ENCODE measurements at regions not wholly inside any gene's neighbourhood (a gene's known extent, or its start where the extent isn't known, plus 50 kb on each side); places are given as distances from the start of the nearest gene placed in this dataset.

DNA sequence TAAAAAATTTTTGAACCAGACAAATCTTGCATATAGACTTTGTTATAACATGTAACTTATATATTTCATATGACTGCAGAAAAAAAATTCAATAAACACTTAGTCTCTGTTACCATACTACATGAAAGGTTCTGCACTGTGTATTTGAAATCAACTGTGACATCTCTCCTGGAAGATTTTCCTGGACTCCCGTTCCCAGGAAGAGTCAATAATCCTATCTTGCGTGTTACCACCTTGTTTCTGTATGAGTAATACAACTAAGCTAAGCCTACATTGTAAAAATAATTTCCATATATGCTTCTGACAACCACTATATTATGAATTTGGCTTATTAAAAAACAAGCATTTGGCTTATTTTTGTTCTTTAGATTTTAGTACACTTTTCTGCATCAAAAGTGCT, 665.6 kb upstream of the SOX9 start:
- no peak overlapping the region for H3K27ac Mint-ChIP-seq (ENCODE audit: unreplicated experiment)
- peaks cover 4% of the 10 kb centered on the region for H3K9me3 Mint-ChIP-seq (ENCODE audit: low read depth, unreplicated experiment)
- DNase-seq: no peak
- no TSS peak for BruUV-seq (replicated peaks)
- H3K27me3 Mint-ChIP-seq (ENCODE audit: unreplicated experiment): no peaks in the 10 kb centered on the region
- H3K4me3 Mint-ChIP-seq (ENCODE audit: low read depth, unreplicated experiment): no peak overlapping the region
- intact Hi-C loops (cut with micrococcal nuclease; ENCODE audit: unreplicated experiment): no loop called here
- CTCF ChIA-PET: interaction anchor here (0.6 kb wide), 1 partner anchor 467 kb away, joined by 3 read pairs; no protein-coding TSS in a partner anchor
- no peaks in the 10 kb centered on the region for H3K4me1 Mint-ChIP-seq (ENCODE audit: low read depth, unreplicated experiment)
- TF ChIP-seq, protein P1, sequence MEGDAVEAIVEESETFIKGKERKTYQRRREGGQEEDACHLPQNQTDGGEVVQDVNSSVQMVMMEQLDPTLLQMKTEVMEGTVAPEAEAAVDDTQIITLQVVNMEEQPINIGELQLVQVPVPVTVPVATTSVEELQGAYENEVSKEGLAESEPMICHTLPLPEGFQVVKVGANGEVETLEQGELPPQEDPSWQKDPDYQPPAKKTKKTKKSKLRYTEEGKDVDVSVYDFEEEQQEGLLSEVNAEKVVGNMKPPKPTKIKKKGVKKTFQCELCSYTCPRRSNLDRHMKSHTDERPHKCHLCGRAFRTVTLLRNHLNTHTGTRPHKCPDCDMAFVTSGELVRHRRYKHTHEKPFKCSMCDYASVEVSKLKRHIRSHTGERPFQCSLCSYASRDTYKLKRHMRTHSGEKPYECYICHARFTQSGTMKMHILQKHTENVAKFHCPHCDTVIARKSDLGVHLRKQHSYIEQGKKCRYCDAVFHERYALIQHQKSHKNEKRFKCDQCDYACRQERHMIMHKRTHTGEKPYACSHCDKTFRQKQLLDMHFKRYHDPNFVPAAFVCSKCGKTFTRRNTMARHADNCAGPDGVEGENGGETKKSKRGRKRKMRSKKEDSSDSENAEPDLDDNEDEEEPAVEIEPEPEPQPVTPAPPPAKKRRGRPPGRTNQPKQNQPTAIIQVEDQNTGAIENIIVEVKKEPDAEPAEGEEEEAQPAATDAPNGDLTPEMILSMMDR (IDR thresholded peaks at IDR 0.05; ENCODE audit: unreplicated experiment): no peak
- H3K36me3 Mint-ChIP-seq (ENCODE audit: insufficient read depth, unreplicated experiment): no peaks in the 10 kb centered on the region

DNA sequence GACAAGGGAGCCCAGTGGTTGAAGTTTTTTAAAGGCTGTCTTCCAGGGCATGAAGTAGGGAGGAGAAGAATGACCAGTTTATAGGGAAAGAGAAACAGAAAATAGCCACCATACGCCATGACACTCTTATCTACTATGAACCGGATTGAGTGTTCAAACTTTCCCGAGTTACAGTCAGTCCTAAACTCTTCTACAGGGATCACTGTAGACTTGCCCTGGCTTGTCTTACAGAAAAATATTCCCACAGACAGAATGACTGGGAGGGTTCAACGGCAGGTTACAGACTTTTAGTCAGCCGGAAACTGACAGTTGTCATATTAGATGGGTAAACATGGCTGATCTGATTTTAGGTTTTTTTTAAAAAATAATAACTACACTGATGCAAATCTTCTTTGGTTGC, 662.5 kb upstream of the SOX9 start:
- TF ChIP-seq, protein P1 (IDR thresholded peaks at IDR 0.05; ENCODE audit: unreplicated experiment): no peak
- H3K36me3 Mint-ChIP-seq (ENCODE audit: insufficient read depth, unreplicated experiment): no peaks in the 10 kb centered on the region
- no peaks in the 10 kb centered on the region for H3K4me1 Mint-ChIP-seq (ENCODE audit: low read depth, unreplicated experiment)
- H3K27ac Mint-ChIP-seq (ENCODE audit: unreplicated experiment): no peak overlapping the region
- no peak for DNase-seq
- BruUV-seq (replicated peaks): no TSS peak
- CTCF ChIA-PET: no interaction called here
- peaks cover 5% of the 10 kb centered on the region for H3K9me3 Mint-ChIP-seq (ENCODE audit: low read depth, unreplicated experiment)
- intact Hi-C loops (cut with micrococcal nuclease; ENCODE audit: unreplicated experiment): no loop called here
- H3K27me3 Mint-ChIP-seq (ENCODE audit: unreplicated experiment): no peaks in the 10 kb centered on the region
- H3K4me3 Mint-ChIP-seq (ENCODE audit: low read depth, unreplicated experiment): no peak overlapping the region

DNA sequence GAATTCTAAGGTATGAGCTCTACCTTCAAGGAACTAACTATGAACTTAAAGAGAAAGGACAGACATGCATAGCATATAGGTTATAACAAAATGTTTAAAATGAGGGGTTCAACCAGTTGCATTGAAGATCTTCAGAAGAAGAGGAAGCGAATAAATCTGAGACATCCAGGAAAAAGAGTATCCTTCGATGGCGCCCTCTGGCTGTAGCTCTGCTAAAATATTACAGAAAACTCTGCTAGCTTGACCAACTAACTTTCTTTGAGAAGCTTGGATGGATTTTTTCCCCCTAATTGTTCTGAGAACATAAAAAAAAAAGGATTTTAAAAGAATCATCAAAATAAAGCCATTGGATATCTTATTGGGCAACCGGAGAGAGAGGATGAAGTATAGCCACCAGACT, 659.9 kb upstream of the SOX9 start:
- peak; percentile 44 for DNase-seq
- Mint-ChIP-seq H3K27ac (ENCODE audit: unreplicated experiment) (no peak overlapping the region), H3K4me3 (ENCODE audit: low read depth, unreplicated experiment) (no peak overlapping the region), H3K9me3 (ENCODE audit: low read depth, unreplicated experiment) (peaks cover 5% of the 10 kb centered on the region), H3K36me3 (ENCODE audit: insufficient read depth, unreplicated experiment) (no peaks in the 10 kb centered on the region), H3K4me1 (ENCODE audit: low read depth, unreplicated experiment) (no peaks in the 10 kb centered on the region), H3K27me3 (ENCODE audit: unreplicated experiment) (no peaks in the 10 kb centered on the region)
- TF ChIP-seq, protein P1 (IDR thresholded peaks at IDR 0.05; ENCODE audit: unreplicated experiment): peak; percentile 21
- intact Hi-C loops (cut with micrococcal nuclease; ENCODE audit: unreplicated experiment): loop anchor here (2.0 kb wide), 1 partner anchor 342 kb away; no protein-coding TSS in a partner anchor
- no TSS peak for BruUV-seq (replicated peaks)
- CTCF ChIA-PET: interaction anchor here (0.6 to 0.8 kb wide), 4 partner anchors 200 to 1500 kb away, joined by 3 to 4 read pairs (median 3); no protein-coding TSS in a partner anchor

DNA sequence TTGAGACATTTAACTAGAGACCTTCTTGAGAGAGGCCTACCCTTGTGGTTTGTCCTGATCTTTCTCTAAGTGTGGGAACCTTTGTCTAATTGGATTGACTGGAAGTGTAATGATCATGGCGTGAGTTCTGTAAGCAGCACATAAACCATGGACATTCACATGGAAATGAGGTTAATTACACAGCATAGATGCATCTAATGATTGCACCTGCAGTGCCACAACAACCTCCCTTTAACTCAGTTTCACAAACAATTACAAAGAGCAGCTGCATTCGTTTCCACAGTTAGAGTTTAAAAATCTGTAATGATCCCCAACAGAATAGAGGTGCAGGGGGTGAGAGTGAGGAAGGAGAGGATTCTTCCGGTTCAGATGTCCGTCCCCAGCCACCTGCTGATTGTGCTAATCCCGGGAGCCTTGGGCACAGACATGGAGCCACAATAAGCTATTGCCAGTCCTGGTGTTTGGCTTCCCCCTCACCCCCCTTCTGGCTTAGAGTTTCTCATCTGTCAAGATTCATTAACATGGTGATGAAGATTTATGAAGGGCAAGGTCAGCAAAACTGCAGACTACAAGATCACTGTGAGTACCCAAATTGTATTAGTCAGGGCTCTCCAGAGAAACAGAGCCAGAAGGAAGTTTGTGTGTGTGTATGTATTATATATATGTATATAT, 659.2 kb upstream of the SOX9 start:
- peaks cover 6% of the 10 kb centered on the region for H3K9me3 Mint-ChIP-seq (ENCODE audit: low read depth, unreplicated experiment)
- H3K27me3 Mint-ChIP-seq (ENCODE audit: unreplicated experiment): no peaks in the 10 kb centered on the region
- H3K36me3 Mint-ChIP-seq (ENCODE audit: insufficient read depth, unreplicated experiment): no peaks in the 10 kb centered on the region
- H3K4me1 Mint-ChIP-seq (ENCODE audit: low read depth, unreplicated experiment): peaks cover 4% of the 10 kb centered on the region
- H3K4me3 Mint-ChIP-seq (ENCODE audit: low read depth, unreplicated experiment): no peak overlapping the region
- no TSS peak for BruUV-seq (replicated peaks)
- TF ChIP-seq, protein P1 (IDR thresholded peaks at IDR 0.05; ENCODE audit: unreplicated experiment): no peak
- CTCF ChIA-PET: interaction anchor here (0.6 to 0.7 kb wide), 3 partner anchors 201 to 1654 kb away, joined by 3 read pairs; no protein-coding TSS in a partner anchor
- intact Hi-C loops (cut with micrococcal nuclease; ENCODE audit: unreplicated experiment): loop anchor here (2.0 kb wide), 1 partner anchor 343 kb away; no protein-coding TSS in a partner anchor
- DNase-seq: no peak
- no peak overlapping the region for H3K27ac Mint-ChIP-seq (ENCODE audit: unreplicated experiment)
